H1 (cell line): ENCODE measurements at regions not wholly inside any gene's neighbourhood (a gene's known extent, or its start where the extent isn't known, plus 50 kb on each side); places are given as distances from the start of the nearest gene placed in this dataset.

Experiments
- EZH2 ChIP-seq: fragments of 200-600 bp; sonication (generic); IDR thresholded peaks from 2 replicates; pipeline ENCODE4 v1.7.1; 2012; ENCODE audit warnings: low read depth, mild to moderate bottlenecking, moderate library complexity, low read length, inconsistent platforms; ENCODE audit not compliant: severe bottlenecking
- SRF ChIP-seq: IDR thresholded peaks from 2 replicates; pipeline ENCODE4 v1.6.1; 2011; ENCODE audit warnings: mild to moderate bottlenecking, low read depth, low read length, moderate library complexity
- TF ChIP-seq, protein P1 (sequence below): IDR thresholded peaks from 2 replicates; pipeline ENCODE4 v1.6.1; 2012; ENCODE audit warnings: inconsistent platforms

DNA sequence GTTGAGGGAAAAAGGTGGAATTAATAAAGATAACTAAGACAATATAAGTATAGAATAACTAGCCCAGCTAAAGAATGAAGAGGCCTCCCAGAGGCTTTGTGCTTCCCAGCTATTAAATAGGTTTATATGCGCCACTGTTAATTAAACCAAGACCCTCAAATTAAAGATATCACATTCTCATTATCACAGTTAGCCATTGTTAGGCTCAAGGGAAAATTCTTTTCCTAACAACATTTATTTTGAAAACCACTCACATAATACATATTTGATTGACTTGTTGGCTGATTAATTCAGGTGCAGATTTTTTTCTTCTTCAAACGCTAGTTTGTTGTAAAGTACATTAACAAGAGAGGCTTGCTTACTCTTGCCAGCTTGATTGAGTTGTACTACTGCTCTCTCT, 216.8 kb upstream of the TRAM1L1 start (continued):
- TF ChIP-seq, protein P1, sequence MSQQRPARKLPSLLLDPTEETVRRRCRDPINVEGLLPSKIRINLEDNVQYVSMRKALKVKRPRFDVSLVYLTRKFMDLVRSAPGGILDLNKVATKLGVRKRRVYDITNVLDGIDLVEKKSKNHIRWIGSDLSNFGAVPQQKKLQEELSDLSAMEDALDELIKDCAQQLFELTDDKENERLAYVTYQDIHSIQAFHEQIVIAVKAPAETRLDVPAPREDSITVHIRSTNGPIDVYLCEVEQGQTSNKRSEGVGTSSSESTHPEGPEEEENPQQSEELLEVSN, result no peak
- TF ChIP-seq EZH2 (no peak), SRF (no peak)
